Mesothelial cell of epicardium (in vitro differentiated cells): ENCODE measurements at regions not wholly inside any gene's neighbourhood (a gene's known extent, or its start where the extent isn't known, plus 50 kb on each side); places are given as distances from the start of the nearest gene placed in this dataset.

Experiments used
- DNase-seq, 2 experiments: peaks; one replicate each; pipeline ENCODE4 v3.0.0; 2021; ENCODE audit warnings: low spot score in 2 of 2; ENCODE audit not compliant: unreplicated experiment in 2 of 2
- H3K27ac Mint-ChIP-seq: 2 replicates; pipeline ENCODE4 v1.8.0; 2021; ENCODE audit warnings: mixed read lengths
- H3K27me3 Mint-ChIP-seq: 2 replicates; pipeline ENCODE4 v1.8.0; 2021; ENCODE audit warnings: low read depth, mixed read lengths
- H3K36me3 Mint-ChIP-seq: 2 replicates; pipeline ENCODE4 v1.8.0; 2021; ENCODE audit warnings: mixed read lengths
- H3K4me1 Mint-ChIP-seq: 2 replicates; pipeline ENCODE4 v1.8.0; 2021; ENCODE audit warnings: mixed read lengths
- H3K4me3 Mint-ChIP-seq: 2 replicates; pipeline ENCODE4 v1.8.0; 2021; ENCODE audit warnings: mild to moderate bottlenecking, moderate library complexity, mixed read lengths
- H3K9me3 Mint-ChIP-seq: 2 replicates; pipeline ENCODE4 v1.8.0; 2021; ENCODE audit warnings: mixed read lengths
- CTCF ChIP-seq: fragments of 200-600 bp; sonication (generic); IDR thresholded peaks from one replicate; pipeline ENCODE4 v1.5.0; 2021; ENCODE audit warnings: antibody characterized with exemption; ENCODE audit not compliant: unreplicated experiment

GRCh38 chr16:48833461-48833860, 223.5 kb upstream of the N4BP1 start:
- no peak for TF ChIP-seq CTCF
- Mint-ChIP-seq H3K36me3 (no peaks in the 10 kb centered on the region), H3K4me1 (no peaks in the 10 kb centered on the region), H3K27ac (no peak overlapping the region), H3K4me3 (no peak overlapping the region), H3K9me3 (no peaks in the 10 kb centered on the region), H3K27me3 (peaks cover 6% of the 10 kb centered on the region)
- no peak for DNase-seq

- peaks cover 9% of the 10 kb centered on the region for H3K27me3 Mint-ChIP-seq
- no peak overlapping the region for H3K27ac Mint-ChIP-seq
- H3K4me1 Mint-ChIP-seq, result no peaks in the 10 kb centered on the region
- no peaks in the 10 kb centered on the region for H3K9me3 Mint-ChIP-seq
- TF ChIP-seq CTCF, result peak; percentile 61
- no peak for DNase-seq
- H3K4me3 Mint-ChIP-seq, result no peak overlapping the region
- H3K36me3 Mint-ChIP-seq, result no peaks in the 10 kb centered on the region
These were observed 221.2 kb upstream of the N4BP1 start for GRCh38 chr16:48831076-48831722.

- Mint-ChIP-seq H3K9me3 (no peaks in the 10 kb centered on the region), H3K4me3 (no peak overlapping the region), H3K27ac (no peak overlapping the region), H3K4me1 (no peaks in the 10 kb centered on the region), H3K27me3 (peaks cover 7% of the 10 kb centered on the region), H3K36me3 (no peaks in the 10 kb centered on the region)
- TF ChIP-seq CTCF, result no peak
- DNase-seq, result no peak
These were observed 219.6 kb upstream of the N4BP1 start for GRCh38 chr16:48829336-48830310.

- no peaks in the 10 kb centered on the region for H3K4me1 Mint-ChIP-seq
- H3K4me3 Mint-ChIP-seq, result no peak overlapping the region
- no peak overlapping the region for H3K27ac Mint-ChIP-seq
- no peaks in the 10 kb centered on the region for H3K36me3 Mint-ChIP-seq
- peaks cover 16% of the 10 kb centered on the region for H3K27me3 Mint-ChIP-seq
- no peak for TF ChIP-seq CTCF
- H3K9me3 Mint-ChIP-seq, result no peaks in the 10 kb centered on the region
- DNase-seq, result no peak
These were observed 214.3 kb upstream of the N4BP1 start for GRCh38 chr16:48824271-48824670.

GRCh38 chr16:48822431-48822830, 212.5 kb upstream of the N4BP1 start:
- Mint-ChIP-seq H3K27ac (no peak overlapping the region), H3K27me3 (peaks cover 21% of the 10 kb centered on the region), H3K4me1 (no peaks in the 10 kb centered on the region), H3K36me3 (no peaks in the 10 kb centered on the region), H3K9me3 (no peaks in the 10 kb centered on the region), H3K4me3 (no peak overlapping the region)
- no peak for TF ChIP-seq CTCF
- DNase-seq, result no peak
